GM19240 (cell line): ENCODE measurements at regions not wholly inside any gene's neighbourhood (a gene's known extent, or its start where the extent isn't known, plus 50 kb on each side); places are given as distances from the start of the nearest gene placed in this dataset.

Experiments used
- DNase-seq: peaks from one replicate; pipeline ENCODE4 v3.0.0; 2011; ENCODE audit warnings: low spot score; ENCODE audit not compliant: insufficient read length

GRCh38 chr2:217178341-217178740, 318.5 kb upstream of the TNP1 start:
- no peak for DNase-seq

DNA sequence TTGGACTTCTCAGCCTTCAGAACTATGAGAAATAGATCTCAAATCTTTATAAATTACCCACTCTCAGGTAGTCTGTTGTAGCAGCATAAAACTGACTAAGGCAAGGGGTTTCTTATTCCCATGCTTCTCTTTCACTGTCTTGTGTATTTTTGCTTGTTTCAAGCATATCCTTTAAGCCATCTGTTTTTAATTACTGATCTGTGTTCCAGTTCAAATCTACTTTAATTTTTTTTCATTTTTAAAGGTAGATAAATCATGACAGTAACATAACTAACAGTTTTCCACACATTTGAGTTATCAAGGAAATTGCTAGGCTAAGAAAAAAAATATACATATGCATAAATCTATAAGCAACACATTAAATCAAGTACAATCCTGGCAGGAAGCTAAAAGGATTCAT, 317.9 kb upstream of the TNP1 start:
- no peak for DNase-seq

GRCh38 chr2:217171874-217172273, 312.0 kb upstream of the TNP1 start:
- no peak for DNase-seq

DNA sequence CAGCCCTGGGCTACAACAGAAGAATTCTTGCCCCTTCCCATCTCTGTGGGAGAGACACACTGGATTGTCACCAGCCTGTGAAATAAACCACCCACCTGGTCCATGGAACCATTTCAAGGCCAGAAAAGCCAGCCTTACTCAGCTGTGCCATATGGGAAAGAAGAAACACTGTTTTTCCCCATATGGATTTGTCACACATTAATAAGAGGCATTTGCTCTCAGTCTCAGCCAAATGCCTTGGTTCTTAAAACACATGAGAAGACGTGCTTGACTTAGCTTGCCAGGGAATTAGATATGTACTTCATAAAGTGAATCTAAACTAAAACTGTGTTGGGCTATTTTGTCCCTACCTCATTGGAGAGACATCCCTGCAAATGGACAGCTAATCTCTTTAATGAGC, 308.6 kb upstream of the TNP1 start:
- DNase-seq: no peak

GRCh38 chr2:217167531-217167930, 307.7 kb upstream of the TNP1 start:
- DNase-seq: no peak

DNA sequence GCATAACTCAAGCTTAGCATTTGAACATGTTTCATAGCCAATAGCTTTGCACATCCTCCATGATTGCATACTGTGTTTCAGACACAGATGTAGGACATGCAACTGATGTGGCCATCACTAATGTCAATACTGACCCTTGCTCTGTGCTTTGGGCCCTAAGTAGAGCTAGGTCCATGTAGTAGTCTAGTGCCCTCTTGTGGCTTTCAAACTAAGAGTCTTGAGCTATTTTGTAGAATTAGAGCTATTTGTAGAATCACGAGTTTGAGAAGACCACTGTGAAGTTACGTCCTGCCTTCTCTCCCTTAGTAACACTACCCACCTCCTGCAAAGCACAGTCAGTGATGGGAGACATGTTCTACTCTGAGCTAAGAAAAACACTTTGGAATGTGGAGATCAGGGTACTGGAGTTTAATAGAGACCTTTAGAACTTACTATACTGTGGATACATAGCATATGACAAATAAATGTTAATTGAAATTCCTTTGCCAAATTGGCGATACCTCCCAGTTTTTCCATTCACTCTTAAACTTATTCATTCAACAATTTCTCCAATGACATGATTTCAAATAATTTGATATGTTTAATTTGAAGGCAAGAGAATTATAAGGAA, 306.5 kb upstream of the TNP1 start:
- no peak for DNase-seq

- DNase-seq: no peak
Measured at GRCh38 chr2:217165547-217165946, 305.7 kb upstream of the TNP1 start.

DNA sequence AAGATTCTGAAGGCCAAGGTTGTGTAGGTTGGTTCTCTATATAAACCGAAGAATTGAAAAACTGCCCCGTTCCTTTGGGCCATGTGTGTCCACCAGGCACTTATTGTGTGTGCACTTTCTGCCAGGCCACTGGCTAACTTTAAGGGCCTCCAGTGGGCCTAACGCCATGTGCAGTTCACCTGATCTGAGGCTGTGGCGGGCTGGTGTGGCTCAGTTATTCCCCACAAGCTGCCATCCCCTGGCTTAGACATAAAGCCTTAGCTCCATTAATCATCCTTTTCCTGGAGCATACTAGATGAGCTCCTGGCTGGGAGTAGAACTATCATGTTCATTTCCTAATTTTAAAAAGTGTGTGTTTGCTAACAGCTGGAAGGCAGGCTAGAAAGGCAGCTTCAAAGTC, 304.1 kb upstream of the TNP1 start:
- no peak for DNase-seq

DNA sequence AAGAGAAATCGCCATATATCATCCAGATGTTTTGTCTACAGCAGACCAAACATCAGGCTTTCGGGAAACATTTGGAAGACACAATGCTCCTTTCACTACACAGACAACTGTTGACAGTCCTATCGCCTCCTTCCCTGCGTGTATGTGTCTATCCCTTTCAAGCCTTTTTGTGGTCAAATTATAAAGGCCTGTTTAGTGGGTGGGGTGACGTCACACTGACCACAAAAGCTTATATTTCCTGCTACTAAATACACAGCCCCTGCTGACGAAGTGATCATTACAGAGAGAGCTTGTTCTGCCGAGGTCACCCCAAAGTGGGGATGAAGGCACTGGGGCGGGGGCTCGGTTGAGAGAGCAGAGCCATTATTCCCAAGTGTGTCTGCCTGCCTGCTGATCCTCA, 302.7 kb upstream of the TNP1 start:
- DNase-seq: no peak

DNA sequence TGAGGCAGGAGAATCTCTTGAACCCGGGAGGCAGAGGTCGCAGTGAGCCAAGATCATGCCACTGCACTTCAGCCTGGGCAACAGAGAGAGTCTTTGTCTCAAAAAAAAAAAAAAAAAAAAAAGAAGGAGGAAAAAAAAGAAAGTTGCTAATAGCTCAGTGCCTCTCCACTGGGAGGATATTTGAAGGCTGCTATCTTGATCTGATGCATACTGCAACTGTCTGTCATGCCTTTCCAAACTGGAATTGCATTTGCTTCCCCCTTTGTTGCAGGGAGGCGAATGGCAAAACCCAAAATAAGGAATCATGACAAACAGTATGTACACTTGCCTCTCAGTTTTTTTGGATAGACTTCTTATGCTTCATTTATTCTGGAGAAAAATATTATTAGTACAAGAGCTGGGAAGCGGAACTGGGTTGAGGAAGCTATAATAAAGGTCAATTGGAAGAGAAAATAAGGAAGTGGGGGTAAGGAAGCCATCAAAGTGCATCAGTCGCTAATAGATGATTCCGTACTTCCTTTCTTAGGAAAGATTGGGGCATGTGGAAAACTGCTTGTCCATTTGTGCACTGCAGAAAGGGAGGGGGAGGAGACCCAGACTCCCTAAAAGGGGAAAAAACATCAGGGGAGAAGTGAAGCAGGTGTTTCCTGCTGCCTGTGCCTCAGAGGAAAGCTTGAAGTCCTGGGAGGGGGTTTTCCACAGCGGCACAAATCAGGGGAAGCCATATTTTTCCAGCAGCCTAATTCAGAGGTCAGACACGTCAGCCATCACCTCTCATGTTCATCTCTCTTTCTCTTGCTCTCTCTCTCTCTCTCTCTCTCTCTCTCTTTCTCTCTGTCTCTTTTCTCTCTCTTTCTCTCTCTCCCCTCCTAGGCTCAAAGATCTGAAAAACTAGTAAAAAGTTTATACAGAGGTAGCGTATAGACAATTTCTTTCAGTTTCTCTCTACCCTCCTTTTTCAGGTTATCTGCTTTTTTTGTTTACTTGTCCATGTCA, 301.4 kb upstream of the TNP1 start:
- no peak for DNase-seq

GRCh38 chr2:217160103-217160743, 300.4 kb upstream of the TNP1 start:
- DNase-seq: no peak

DNA sequence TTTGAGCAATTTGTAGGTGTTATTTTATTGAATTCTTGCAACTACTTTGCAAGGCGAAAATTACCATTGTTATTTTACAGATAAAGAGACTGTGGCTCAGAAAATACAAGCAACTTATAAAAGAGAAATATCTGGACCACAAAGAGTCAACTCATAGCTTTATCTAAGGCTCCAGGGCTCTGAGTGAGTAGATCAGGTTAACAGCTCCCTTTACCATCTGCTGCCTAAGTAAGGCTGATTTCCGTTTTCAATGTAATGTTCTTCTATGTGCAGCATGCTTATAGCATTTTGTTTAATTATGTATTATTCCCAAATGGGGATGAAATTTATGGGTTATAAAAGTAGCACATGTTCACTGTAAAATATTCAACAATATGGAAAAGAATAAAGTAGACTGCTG, 299.1 kb upstream of the TNP1 start:
- no peak for DNase-seq

DNA sequence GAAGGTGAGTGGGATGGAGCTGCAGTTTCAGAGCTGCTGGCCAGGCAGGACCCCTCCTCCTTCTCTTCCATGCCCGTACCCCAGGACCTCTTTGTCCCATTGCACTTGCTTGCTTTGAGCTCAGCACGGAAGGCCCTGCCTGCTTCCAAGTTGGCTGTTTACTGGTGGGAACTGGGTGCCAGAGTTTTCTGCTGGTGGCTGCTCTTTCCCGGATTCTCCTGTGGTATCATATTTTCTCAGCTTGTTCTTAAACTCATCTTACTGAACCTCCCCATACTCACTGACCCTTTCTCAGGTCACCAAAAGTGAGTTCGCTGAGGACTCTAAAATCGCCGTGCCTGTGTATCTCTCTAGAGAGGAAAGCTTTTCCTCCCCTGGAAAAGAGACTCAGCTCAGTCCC, 297.7 kb upstream of the TNP1 start:
- DNase-seq: no peak

DNA sequence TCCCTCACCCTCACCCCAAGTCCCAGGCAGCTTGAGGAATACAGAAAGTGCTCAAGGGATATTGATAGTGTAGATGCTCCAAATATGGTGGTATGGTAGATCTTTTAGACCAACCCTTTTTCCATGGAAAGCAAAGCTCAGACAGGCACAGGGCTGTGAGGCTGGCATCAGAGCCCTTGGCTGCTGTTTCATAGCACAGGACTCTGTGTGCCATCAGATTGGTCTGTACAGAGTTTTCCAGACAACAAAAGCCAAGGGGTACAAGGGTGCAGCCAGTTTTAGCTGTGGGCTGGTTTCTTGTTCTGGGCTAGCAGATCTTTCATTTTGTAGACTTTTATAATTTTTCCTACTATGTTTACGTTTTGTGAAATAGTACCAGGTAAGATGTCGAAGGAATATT, 296.9 kb upstream of the TNP1 start:
- no peak for DNase-seq

DNA sequence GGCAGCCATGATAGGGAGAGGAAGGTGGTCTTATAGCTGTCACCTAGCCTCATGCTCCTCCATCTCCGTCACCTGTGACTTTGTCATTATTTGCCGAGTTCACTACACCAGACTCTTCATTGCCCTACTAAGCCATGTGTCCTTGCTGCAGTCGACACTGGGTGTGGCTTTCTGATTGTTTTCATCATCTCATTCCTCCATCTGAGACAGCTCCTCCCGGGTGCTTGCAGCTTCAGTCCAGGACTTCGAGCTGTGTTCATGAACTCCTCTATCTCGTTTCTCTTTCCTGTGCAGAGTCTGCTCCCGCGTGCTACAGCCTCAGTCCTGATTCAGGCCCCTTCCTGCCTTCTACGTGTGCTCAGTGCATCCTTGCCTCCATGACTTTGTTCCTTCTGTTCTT, 295.1 kb upstream of the TNP1 start:
- no peak for DNase-seq

DNA sequence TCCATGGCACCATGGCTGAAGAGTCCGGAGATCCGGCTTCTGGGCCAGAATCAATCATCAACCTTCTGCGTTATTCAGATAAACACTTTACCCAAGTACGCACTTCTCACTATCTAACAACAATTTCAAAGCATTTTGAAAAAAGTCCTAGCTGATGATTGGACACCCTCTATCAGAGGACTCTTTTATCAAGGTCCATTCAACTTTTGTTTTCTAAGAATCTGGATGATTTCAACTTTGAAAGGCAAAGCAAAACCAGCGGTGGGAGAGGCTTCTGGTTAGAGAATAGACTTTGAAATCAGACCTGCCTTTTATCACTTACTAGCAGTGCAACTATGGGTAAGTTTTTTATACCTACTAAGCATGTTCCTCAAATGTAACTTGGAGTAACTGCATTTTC, 293.6 kb upstream of the TNP1 start:
- no peak for DNase-seq

DNA sequence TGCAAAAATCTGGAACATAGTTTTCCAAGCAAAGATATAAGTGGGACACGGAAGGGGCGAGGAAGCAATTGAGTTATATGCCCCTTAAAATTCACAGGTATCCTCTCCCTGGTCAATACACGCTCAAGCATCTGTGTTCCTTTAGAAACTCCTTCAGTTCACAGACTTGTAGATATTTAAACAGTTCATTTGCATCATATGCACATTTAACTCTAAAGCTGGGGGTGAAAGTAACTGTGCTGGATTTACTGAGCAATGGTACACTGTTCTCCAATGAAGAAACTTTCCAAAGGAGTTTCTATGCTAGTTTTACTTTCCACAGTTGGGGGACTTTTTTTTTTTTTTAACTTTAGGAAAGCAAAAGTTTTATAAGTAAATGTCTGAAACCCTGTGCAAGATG, 293.0 kb upstream of the TNP1 start:
- no peak for DNase-seq

DNA sequence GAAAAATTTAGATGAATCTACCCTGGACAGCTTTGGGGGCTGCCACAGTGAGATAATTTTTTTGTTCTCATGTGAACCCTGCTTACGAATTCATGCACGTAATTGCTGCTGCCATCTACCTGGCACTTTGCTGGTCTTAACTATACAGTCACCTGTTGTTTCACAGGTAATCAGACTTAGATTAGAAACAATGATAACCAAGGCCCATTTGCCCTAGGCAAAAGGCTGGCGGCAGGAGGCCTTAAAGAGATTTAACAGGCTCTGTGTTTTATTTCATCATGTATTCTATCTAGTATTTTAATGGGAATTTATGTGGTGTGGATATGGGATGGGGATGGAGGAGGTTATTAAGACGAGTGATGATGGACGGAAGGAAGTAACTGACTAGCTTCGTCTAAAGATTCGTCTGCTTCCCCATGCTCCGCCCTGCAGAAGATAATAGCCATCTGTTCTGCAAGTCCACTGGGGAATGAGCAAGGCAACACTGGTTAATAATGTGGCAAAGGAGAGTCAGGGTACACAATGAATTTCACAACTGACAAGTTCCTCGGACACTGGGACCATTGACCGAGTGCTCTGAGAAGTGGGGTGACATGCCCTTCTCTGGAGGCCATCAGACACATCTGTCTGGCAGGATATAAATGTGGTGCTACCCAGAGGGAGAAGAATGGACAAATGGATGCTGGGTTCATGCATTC, 291.8 kb upstream of the TNP1 start:
- no peak for DNase-seq

GRCh38 chr2:217150236-217150635, 290.4 kb upstream of the TNP1 start:
- DNase-seq: no peak

DNA sequence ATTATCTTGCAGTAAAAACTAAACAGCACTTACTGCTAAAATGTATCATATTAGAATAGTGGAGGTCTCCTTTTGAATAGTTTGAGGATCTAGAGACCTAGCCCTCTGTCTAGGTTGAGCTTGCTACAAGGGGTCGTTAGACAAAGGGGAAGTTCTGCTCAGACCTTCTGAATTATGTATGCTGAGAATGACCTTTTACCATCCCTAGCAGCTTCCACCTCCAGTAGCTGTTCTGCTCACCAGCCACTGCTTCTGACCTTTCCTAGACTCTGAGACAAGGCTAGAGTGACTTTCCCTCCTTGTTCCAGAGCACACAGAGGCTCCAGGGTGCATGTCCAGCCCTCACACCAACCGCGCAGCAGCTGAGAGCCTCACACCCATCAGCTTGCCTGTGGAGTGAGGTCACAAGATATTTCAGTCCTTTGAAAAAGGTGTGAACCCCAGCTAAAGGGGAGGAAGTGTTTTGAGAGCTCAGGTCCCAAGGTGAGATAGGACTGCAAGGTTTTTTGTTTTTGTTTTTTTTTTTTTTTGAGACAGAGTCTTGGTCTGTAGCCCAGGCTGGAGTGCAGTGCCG, 289.3 kb upstream of the TNP1 start:
- DNase-seq: no peak

- DNase-seq: no peak
Measured at GRCh38 chr2:217147818-217148217, 288.0 kb upstream of the TNP1 start.
